GM18858 (cell line): ENCODE measurements at regions not wholly inside any gene's neighbourhood (a gene's known extent, or its start where the extent isn't known, plus 50 kb on each side); places are given as distances from the start of the nearest gene placed in this dataset.
"Not testable (repeated sequence)": the region's sequence is repeated elsewhere in the genome, so short reads cannot be mapped to it uniquely, and the experiment has no call there.

Experiments
- ATAC-seq: cut with Tn5 transposase; IDR thresholded peaks from one replicate; pipeline ENCODE4 v1.9.1; 2021; ENCODE audit not compliant: unreplicated experiment

DNA sequence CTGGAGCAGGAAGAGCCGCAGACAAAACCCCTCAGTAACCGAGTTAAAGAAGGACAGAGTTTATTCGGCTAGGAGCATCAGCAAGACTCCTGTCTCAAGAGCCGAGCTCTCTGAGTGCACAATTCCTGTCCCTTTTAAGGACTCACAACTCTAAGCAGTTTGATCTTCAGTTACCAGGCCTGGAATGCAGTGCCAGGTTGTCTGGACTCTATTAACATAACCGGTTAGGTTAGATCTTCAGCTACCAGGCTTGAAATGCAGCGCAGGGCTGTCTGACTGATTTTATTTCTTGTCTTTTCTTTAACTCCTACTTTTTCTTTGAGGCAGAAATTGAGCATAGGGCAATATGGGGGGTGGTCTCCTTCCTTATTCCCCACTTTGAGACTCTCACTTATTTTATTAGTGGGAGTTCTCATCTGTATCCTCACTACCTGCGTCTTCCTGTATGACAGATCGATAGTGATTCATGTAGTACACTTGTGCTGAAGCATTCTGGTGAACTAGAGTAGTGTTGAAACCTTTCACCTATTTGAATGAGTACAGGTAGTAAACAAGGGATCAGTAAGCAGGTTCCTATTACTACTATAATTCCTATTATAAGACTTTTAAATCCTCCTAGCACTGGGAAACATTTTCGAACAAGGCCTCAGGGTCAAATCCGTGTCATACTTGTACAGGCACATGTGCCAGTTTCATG, 325.0 kb downstream of the CGGBP1 start:
- ATAC-seq: no peak

DNA sequence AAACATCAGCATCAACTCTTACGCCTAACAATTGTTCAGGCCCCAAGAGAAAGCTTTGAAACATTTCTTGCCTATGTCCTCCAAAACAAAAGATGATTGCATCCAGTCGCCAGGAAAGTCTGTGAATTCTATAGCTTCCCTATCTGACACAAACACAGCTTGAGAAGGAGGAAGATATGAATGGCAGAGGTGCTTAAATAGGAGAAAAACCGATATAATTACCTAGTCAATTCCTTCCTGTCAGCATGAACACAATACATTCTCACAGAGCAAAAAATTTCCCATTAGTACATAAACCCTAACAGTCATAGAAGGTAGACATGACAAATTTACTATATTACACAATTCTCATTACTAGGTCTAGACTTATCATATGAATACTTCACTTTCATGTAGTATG, 326.5 kb downstream of the CGGBP1 start:
- no peak for ATAC-seq

DNA sequence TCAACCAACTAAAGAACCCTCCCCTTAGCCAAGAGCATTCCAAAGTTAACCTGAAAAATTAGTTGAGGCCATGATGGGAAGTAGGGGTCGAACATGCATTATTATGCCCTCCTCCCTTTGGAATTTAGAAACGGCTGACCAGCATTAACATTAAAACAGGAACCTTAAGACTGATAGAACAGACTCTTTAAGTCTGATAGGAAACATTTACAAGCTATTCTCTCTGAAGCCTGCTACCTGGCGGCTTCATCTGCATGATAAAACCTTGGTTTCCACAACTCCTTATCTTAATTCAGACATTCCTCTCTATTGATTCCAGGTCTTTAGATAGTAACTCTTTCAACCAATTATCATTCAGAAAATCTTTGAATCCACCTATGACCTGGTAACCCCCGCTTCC, 331.0 kb downstream of the CGGBP1 start:
- ATAC-seq: no peak

DNA sequence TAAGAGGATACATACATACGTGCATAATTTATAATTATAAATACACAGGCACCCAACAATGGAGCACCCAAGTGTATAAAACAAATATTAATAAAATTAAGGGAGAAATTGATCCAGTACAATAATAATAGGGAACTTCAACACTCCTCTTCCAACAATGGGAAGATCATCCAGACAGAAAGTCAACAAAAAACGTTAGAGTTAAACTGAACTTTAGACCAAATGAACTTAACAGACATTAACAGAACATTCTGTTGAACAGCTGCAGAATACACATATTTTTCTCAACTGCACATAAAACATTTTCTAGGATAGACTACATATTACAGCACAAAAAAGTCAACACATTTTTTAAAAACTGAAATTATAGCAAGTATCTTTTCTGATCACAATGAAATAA, 339.7 kb downstream of the CGGBP1 start:
- no peak for ATAC-seq

DNA sequence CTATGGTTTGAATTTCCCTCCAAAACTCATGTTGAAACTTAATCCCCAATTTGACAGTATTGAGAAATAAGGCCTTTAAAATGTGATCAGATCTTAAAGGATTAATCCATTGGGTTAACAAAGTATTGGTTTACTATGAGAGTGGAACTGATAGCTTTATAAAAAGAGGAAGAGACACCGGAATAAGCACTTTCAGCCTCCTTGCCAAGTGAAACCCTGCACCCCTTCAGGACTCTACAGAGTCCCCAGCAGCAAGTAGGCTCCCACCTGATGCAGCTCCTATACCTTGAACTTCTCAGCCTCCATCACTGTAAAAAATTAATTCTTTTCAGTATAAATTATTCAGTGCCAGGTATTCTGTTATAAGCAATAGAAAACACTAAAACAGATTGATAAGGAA, 348.3 kb downstream of the CGGBP1 start:
- ATAC-seq: peak; percentile 49

DNA sequence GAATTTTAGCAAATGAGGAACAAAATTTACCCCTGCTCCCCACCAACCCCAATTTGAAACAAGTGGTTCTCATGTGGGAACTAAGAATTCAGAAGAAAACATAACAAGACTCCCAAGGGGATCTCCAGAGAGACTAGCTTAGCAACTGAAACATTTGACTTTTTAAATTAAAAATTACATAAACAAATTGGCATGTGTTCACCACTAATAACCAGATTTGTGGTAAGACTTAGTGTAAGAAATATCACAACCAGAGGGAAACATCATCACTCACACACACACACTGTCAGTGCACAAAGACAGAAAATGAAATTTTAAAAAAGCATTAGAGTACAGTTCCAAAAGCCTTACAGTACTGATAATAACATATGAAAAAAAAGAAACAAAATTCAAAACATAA, 348.8 kb downstream of the CGGBP1 start:
- ATAC-seq: no peak

DNA sequence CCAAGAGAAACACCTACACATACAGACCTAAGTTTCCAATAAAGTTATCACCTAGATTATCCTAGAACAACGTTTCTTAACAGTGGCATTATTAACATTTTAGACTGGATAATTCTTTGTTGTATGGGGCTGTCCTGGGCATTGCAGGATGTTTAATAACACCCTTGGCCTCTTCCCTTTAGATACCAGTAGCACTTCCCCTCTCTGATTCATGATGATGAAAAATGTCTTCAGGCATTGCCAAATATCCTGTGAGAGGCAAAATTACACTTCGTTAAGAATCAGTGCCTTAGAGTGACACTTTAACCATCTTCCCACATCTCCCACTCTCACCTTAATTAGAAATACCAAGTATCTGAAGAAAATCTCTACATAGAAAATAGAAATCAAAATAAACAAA, 352.6 kb downstream of the CGGBP1 start:
- ATAC-seq: no peak

DNA sequence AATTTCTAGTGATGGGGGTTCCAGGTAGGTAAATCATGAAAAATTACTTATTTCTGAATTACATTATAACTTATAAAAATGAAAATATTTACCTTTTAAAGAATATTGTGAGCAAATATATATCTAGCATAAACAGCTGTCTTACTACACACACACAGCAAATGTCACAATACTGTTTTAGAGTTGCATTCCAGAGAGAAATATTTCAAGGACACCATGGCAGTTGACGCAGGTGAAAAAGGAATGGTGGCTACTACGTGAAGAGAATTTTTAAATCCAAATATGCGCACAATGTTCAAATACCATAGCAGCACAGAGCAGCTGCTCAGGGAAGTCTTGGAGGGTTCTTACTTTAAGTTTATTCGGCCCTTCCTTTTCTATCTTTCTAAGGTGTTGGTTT, 356.2 kb downstream of the CGGBP1 start:
- ATAC-seq: no peak

DNA sequence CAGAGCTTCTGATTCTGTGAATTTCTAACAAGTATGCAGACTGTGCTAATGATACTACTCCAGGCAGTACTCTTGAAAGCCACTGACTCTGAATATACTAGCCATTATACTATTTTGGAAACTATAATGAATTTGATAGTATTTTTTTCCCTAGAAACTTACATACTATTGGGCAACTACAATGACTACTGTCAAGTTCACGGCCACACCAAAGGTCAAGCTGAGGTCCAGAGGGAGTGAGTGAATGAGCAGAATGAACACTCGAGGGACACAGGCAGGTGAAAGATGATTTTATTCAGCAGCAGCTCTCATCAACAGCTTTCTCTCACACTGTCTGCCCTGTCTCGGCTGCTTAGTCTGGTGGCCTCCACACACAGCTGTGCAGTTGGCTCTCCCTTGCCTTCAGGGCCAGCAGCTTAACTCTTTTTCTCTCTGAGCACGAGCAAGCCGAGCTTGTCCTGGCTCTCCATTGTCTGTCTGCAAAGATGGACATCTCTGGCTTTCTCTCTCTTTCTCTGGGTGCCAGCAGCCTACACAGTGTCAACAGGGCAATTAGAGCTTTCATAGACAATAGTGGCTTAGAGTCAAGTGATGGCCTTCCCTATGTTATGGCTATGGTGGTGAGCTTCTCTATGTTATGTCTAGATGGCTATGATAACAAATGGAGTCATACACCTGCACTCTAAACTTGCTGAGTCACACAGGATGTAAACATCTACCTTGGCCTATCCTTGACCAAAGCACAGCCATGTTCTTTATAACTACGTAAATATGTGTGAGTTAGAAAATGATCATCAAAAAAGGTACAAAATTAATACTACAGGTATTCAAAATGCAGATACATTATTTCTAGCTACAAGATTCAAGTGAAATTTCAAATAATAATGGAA, 362.4 kb downstream of the CGGBP1 start:
- ATAC-seq: no peak

DNA sequence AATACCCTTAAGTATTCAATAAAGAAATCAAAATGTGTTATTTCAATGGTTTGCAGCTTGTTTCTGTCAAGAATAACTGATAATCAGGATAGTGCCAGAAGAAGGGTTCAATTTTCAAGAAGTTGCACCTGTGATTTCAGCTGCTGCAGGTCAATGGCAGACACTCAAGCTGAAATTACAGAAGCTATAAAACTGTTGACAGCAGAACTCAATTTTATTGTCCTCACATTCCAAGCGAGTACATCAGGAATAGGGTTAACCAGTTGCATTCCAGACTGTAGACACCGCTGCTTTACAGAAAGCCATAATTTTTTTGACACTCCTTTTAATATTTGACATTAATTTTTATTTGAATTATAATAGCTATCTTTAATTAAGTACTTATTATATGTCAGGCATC, 364.1 kb downstream of the CGGBP1 start:
- no peak for ATAC-seq

DNA sequence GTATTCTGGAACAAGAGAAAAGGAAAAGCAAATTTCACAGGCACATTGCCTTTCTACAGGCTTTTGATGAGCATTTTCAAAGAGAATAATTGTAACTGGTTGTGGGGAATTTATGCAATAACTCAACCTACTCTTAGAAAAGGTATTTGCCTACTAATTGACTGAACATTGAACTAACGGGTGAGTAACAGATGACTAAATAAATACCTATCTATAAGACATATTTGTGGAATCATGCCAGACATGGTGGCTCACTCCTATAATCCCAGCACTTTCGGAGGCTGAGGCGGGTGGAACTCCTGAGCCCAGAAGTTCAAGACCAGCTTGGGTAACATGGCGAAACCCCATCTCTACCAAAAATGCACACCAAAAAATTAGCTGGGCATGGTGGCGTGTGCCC, 367.7 kb downstream of the CGGBP1 start:
- no peak for ATAC-seq

DNA sequence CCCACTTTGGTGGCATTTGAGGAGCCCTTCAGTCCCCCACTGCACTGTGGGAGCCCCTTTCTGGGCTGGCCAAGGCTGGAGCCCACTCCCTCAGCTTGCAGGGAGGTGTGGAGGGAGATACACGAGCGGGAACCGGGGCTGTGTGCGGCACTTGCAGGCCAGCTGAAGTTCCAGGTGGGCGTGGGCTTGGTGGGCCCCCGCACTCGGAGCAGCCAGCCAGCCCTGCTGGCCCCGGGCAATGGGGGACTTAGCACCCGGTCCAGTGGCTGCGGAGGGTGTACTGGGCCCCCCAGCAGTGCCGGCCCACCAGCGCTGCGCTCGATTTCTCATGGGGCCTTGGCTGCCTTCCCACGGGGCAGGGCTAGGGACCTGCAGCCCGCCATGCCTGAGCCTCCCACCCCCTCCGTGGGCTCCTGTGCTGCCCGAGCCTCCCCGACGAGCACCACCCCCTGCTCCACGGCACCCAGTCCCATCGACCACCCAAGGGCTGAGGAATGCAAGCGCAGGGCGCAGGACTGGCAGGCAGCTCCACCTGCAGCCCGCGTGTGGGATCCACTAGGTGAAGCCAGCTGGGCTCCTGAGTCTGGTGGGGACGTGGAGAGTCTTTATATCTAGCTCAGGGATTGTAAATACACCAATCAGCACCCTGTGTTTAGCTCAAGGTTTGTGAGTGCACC, 379.7 kb downstream of the CGGBP1 start:
- ATAC-seq: not testable (repeated sequence)

DNA sequence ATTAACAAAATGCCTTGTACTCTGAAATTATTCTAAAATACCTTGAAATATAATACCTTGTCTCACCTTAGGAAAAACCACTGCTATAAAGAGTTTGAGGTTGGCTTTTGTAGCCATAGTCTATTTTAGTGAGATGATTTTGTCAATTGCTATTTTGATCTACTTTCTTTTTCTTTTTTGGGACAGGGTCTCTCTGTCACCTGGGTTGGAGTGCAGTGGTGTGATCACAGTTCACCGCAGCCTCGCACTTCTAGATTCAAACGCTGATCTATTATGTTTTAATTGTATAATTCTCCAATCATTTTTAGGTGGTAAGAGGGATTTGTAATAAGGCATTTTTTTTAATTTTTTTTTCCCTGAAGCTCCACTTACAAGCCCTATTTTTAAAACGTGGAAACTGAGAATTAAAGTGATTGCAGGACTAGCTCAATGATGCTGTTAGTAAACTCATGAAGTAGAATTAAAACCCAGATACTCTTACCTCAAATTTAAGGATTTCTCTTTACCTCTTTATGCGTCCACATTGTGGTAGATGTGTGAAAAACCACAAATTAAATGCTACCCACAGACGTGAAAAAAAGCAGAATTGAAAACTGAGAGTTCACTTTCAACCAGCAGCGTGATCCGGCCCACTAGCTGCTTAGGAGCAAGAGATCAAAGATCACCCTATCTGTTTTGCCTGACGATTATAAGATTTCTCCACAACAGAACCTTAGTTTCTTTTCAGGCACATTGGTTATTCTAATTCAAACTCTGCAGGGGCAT, 384.2 kb downstream of the CGGBP1 start:
- peak; percentile 98 for ATAC-seq

DNA sequence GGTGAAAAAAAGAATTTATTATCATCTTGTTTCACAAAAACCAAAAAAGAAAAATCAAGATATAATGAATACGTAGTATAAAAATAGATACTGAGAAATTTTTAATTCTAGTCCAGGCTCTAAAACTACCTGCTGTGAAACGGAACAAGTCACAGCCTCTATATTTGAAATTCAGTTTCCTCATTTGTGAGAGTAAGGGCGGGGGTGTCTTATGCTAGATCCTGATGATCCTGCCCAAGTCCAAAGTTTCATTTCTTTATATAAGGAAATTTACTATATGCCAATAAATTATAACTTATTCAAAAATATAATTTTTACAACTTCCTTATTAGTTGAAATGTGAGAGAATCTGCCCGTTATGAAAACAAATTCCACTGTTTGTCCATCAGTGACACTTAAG, 385.7 kb downstream of the CGGBP1 start:
- ATAC-seq: no peak

DNA sequence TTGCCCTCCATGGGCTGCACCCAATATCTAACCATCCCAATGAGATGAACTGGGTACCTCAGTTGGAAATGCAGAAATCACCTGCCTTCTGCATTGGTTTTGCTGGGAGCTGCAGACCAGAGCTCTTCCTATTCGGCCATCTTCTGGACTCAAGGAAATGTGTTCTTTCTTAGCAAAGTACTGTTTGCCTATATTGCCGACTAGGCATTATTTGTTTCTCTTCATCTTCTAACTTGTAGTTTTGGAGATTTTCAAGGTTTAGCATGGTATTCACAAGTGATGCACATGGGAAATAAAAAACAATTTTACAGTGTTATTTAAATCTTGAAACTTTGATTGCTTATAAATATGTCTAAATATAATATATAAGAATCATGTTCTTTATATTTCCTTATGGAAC, 377.8 kb upstream of the POU1F1 start:
- no peak for ATAC-seq

DNA sequence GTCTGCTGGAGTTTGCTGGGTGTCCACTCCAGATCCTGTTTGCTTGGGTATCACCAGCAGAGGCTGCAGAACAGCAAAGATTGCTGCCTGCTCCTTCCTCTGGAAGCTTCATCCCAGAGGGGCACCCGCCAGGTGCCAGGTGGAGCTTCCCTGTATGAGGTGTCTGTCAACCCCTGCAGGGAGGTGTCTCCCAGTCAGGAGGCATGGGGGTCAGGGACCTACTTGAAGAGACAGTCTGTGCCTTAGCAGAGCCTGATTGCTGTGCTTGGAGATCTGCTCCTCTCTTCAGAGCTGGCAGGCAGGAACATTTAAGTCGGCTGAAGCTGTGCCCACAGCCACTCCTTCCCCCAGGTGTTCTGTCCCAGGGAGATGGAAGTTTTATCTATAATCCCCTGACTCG, 376.8 kb upstream of the POU1F1 start:
- ATAC-seq: not testable (repeated sequence)

DNA sequence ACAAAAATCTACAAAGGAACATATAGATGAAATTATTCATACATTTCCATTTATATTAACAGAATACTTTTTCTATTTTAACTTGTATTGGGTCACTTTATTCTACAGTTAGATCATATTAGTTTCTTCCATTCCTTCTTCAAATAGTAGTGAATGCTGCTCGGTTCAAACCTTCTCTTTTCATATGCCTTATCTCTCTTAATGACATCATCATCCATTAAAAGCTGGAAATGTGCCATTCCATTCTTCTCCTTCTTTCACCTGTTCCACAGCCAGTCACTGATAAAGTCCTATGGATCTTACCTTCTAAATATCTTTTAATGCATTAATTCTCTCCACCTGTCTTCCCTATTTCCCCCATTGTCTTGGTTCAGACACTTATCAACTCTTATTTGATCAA, 358.0 kb upstream of the POU1F1 start:
- no peak for ATAC-seq

DNA sequence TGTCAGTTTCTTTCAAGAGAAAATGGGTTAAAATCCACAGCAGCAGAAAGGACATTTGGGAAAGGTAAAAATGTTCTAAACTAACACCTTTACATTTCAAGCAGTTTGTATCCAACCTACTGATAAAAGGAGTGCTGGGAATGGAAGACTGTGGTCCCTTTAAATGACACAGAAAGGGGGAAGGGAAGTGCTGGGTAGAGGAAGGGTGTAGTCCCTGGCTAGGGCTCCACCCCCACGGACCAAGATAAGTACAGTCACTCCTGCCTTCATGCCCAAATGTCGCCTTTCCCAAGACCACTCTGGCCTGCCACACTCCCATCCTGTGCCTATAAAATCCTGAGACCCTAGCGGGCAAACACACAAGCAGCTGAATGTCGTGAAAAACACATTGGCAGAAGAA, 350.9 kb upstream of the POU1F1 start:
- no peak for ATAC-seq

DNA sequence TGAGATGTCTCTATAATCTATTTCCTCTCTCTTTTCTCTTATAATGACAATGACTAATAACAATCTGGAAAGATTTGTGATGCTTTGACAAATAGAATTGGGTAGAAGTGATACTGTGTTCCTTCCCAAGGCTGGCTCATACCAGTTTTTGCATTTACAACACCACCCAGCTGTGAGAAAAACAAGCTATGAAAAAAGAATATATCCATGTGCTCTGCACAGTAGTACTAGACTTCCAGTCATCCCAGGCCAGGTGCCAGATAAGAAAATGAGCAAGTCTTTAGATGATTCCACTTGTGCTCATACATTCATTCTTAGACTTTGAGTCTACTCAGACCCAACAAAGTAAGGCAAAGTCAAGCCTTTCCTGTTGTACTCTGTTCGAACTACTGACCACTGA, 350.2 kb upstream of the POU1F1 start:
- no peak for ATAC-seq

DNA sequence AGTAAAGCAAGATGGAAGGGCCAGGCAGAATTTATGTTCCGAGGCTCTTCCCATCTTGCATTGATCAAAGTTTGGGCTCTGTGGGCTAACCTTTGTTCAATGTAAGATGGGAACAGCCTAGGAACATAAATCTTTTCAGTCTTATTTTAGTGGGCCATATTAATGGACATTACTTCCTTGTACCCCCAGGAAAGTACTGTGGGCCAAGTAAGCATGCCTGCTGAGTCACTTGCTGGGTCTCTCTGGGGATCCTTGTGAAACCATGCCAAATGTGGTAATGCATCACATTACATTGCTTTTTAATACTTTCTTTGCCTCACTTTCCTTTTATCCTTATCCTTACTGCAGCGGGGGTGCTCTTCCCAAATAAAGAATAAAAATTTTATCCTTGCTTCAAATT, 349.5 kb upstream of the POU1F1 start:
- ATAC-seq: no peak

DNA sequence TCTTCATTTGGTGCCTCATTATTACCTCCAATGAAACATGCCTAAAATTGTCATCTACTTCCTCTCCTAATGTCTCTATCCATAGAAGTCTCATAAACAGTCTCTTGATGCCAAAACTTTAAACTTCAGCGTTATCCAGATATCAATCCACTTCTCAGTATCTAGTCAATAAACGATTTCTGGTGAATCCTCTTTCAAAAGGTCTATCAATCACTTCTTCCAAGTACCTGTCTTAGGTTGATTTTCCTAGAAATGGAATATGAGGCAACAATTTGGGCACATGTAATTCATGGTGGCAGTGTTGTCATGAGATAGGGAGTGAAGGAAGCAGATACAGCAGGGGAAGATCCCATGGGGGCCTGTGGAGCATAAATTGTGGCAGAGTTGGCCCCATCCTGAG, 348.5 kb upstream of the POU1F1 start:
- ATAC-seq: no peak
